ENCODE measurements at regions not wholly inside any gene's neighbourhood (a gene's known extent, or its start where the extent isn't known, plus 50 kb on each side); places are given as distances from the start of the nearest gene placed in this dataset.

GRCh38 chr13:109840201-109840892, 54.0 kb upstream of the IRS2 start:
- in situ Hi-C loops (cut with MboI): no loop called here
- H4K20me1 ChIP-seq (ENCODE audit: insufficient read depth): no peaks in the 10 kb centered on the region
- no peaks in the 10 kb centered on the region for H3K36me3 ChIP-seq (ENCODE audit: low read depth)
- peak overlapping the region; percentile 58 for H3K27ac ChIP-seq
- H3K4me2 ChIP-seq (ENCODE audit: unreplicated experiment): peak overlapping the region; percentile 66
- H3F3A ChIP-seq (ENCODE audit: insufficient read depth): peaks cover 22% of the 10 kb centered on the region
- peak overlapping the region; percentile 28 for H3K4me3 ChIP-seq
- TF ChIP-seq EZH2phosphoT487 (IDR thresholded peaks at IDR 0.05; ENCODE audit: insufficient read depth, low read depth): no peak
- TF ChIP-seq EZH2 (IDR thresholded peaks at IDR 0.05; ENCODE audit: insufficient read depth, poor library complexity, severe bottlenecking): no peak
- H3K27me3 ChIP-seq (replicated peaks; ENCODE audit: insufficient read depth): no peaks in the 10 kb centered on the region
- H3K9me2 ChIP-seq (ENCODE audit: insufficient read depth): no peaks in the 10 kb centered on the region
- peak overlapping the region; percentile 68 for H2AFZ ChIP-seq
- 5 to 7% methylated on average over 9 of the region's 9 CpGs for WGBS, 2 experiments (ENCODE audit: low coverage in 1 of 2, low lambda C conversion rate in 2 of 2, missing lambda C conversion rate in 2 of 2)
- H3K79me2 ChIP-seq (ENCODE audit: insufficient read depth): no peaks in the 10 kb centered on the region
- peak; percentile 74 for DNase-seq
- H3K9ac ChIP-seq: peak overlapping the region; percentile 24; the same call in 1 of the 2 replicates
- peaks cover 29% of the 10 kb centered on the region for H3K4me1 ChIP-seq (ENCODE audit: insufficient read depth)
- no peaks in the 10 kb centered on the region for H3K9me3 ChIP-seq (ENCODE audit: low read depth)

GRCh38 chr13:109836629-109837607, 50.5 kb upstream of the IRS2 start:
- TF ChIP-seq EZH2 (IDR thresholded peaks at IDR 0.05; ENCODE audit: insufficient read depth, poor library complexity, severe bottlenecking) (no peak), EZH2phosphoT487 (IDR thresholded peaks at IDR 0.05; ENCODE audit: insufficient read depth, low read depth) (no peak)
- WGBS, 2 experiments (ENCODE audit: low coverage in 1 of 2, low lambda C conversion rate in 2 of 2, missing lambda C conversion rate in 2 of 2): 70 to 77% methylated on average over 12 of the region's 12 CpGs
- no peaks in the 10 kb centered on the region for H3K9me2 ChIP-seq (ENCODE audit: insufficient read depth)
- H3K9ac ChIP-seq: no peak overlapping the region
- H3K36me3 ChIP-seq (ENCODE audit: low read depth): no peaks in the 10 kb centered on the region
- H3K27ac ChIP-seq: no peak overlapping the region
- no peak for DNase-seq
- no peak overlapping the region for H3K4me3 ChIP-seq
- H3K9me3 ChIP-seq (ENCODE audit: low read depth): no peaks in the 10 kb centered on the region
- in situ Hi-C loops (cut with MboI): no loop called here
- peaks cover 21% of the 10 kb centered on the region for H3K4me1 ChIP-seq (ENCODE audit: insufficient read depth)
- H3K79me2 ChIP-seq (ENCODE audit: insufficient read depth): no peaks in the 10 kb centered on the region
- H2AFZ ChIP-seq: no peak overlapping the region
- H3K4me2 ChIP-seq (ENCODE audit: unreplicated experiment): no peak overlapping the region
- no peaks in the 10 kb centered on the region; the same call in 1 of the 2 replicates for H3K27me3 ChIP-seq (replicated peaks; ENCODE audit: insufficient read depth)
- H3F3A ChIP-seq (ENCODE audit: insufficient read depth): peaks cover 22% of the 10 kb centered on the region
- no peaks in the 10 kb centered on the region for H4K20me1 ChIP-seq (ENCODE audit: insufficient read depth)

Measured in GM23248 (cell line).